Stimulated activated CD8-positive, alpha-beta memory T cell treated with anti-CD3 and anti-CD28 coated beads, Interleukin-15, amount 100 ng/mL, for 48 hours (primary cell): ENCODE measurements at regions not wholly inside any gene's neighbourhood (a gene's known extent, or its start where the extent isn't known, plus 50 kb on each side); places are given as distances from the start of the nearest gene placed in this dataset.

Experiments used
- DNase-seq, 2 donors: peaks; one replicate each; pipeline ENCODE4 v3.0.0-alpha.2; 2020; ENCODE audit warnings: low read depth in 2 of 2

GRCh38 chr11:32161293-32161692 lies 70.4 kb downstream of the RCN1 start:
- no peak for DNase-seq

- no peak for DNase-seq
Observed at GRCh38 chr11:32162351-32162750, 71.5 kb downstream of the RCN1 start.

GRCh38 chr11:32162906-32163305 lies 72.0 kb downstream of the RCN1 start:
- DNase-seq, result no peak

- DNase-seq, result no peak
Observed at GRCh38 chr11:32163557-32163956, 72.7 kb downstream of the RCN1 start.

GRCh38 chr11:32164836-32165235 lies 74.0 kb downstream of the RCN1 start:
- DNase-seq, result no peak

GRCh38 chr11:32168924-32169323 lies 78.0 kb downstream of the RCN1 start:
- no peak for DNase-seq

GRCh38 chr11:32171445-32171844 lies 80.6 kb downstream of the RCN1 start:
- DNase-seq, result no peak

- no peak for DNase-seq
Observed at GRCh38 chr11:32172041-32172847, 81.4 kb downstream of the RCN1 start.

- DNase-seq, result no peak
Observed at GRCh38 chr11:32172848-32173834, 82.3 kb downstream of the RCN1 start.

- DNase-seq, result no peak
Observed at GRCh38 chr11:32173977-32174376, 83.1 kb downstream of the RCN1 start.

- peak; percentile 56 to 62 for DNase-seq
Observed at GRCh38 chr11:32176223-32176934, 85.5 kb downstream of the RCN1 start.

- no peak for DNase-seq
Observed at GRCh38 chr11:32178692-32179091, 87.8 kb downstream of the RCN1 start.

- DNase-seq, result no peak
Observed at GRCh38 chr11:32183512-32183911, 92.6 kb downstream of the RCN1 start.

- no peak for DNase-seq
Observed at GRCh38 chr11:32184041-32184722, 93.3 kb downstream of the RCN1 start.

- DNase-seq, result no peak
Observed at GRCh38 chr11:32184723-32185376, 94.0 kb downstream of the RCN1 start.

GRCh38 chr11:32186118-32186517 lies 95.2 kb downstream of the RCN1 start:
- no peak for DNase-seq

- DNase-seq, result no peak
Observed at GRCh38 chr11:32187111-32187510, 96.2 kb downstream of the RCN1 start.

- no peak for DNase-seq
Observed at GRCh38 chr11:32188785-32189184, 97.9 kb downstream of the RCN1 start.

GRCh38 chr11:32196137-32196536 lies 105.3 kb downstream of the RCN1 start:
- no peak for DNase-seq

GRCh38 chr11:32198053-32198452 lies 107.2 kb downstream of the RCN1 start:
- DNase-seq, result no peak
